Endothelial cell of umbilical vein (primary cell): ENCODE measurements at regions not wholly inside any gene's neighbourhood (a gene's known extent, or its start where the extent isn't known, plus 50 kb on each side); places are given as distances from the start of the nearest gene placed in this dataset.

ENCODE experiments used
- BruUV-seq: library from RNA; stranded (reverse); fragments of 400-500 nt; replicated peaks from 2 replicates; lab custom pipeline; 2021; lab: Mats Ljungman, UMichigan
- CTCF ChIA-PET: fragments of 300-600, 350-600 bp; sonication (Branson Sonifier 250); formaldehyde crosslinking; loops from one replicate; lab custom pipeline; 2021; ENCODE audit warnings: antibody characterized with exemption, inconsistent platforms; lab: Charles Lee
- POLR2A ChIA-PET: fragments of 300-600, 350-600 bp; sonication (Branson Sonifier 250); formaldehyde crosslinking; loops from one replicate; lab custom pipeline; 2021; ENCODE audit warnings: antibody characterized with exemption, inconsistent platforms; lab: Charles Lee
- DNase-seq: peaks from one replicate; pipeline ENCODE4 v3.0.0-alpha.2; 2011; ENCODE audit warnings: low read depth, low spot score
- FAIRE-seq: peaks from 2 replicates; lab custom pipeline; 2011; peaks lifted over from hg19 to GRCh38; lab: Jason Lieb, UNC
- H2AFZ ChIP-seq: 2 replicates; pipeline ENCODE4 v1.6.0; 2012; ENCODE audit warnings: low read depth, low read length, control low read depth, inconsistent platforms
- H3K27ac ChIP-seq: 2 replicates; pipeline ENCODE4 v1.5.1; 2011; ENCODE audit warnings: low read depth, mild to moderate bottlenecking, control low read depth, low read length, moderate library complexity; ENCODE audit not compliant: insufficient read depth
- H3K27me3 ChIP-seq, 2 experiments: 2 replicates each; pipeline versions ENCODE4 v1.6.0 to v1.6.1; 2011; ENCODE audit warnings: low read length in 2 of 2, mixed read lengths in 1 of 2; ENCODE audit not compliant: control insufficient read depth in 2 of 2, insufficient read depth in 2 of 2
- H3K36me3 ChIP-seq, 2 experiments: 2 replicates in 1 of 2; 3 replicates in 1 of 2; pipeline ENCODE4 v1.5.1; 2011; ENCODE audit warnings: low read length in 2 of 2, mild to moderate bottlenecking in 1 of 2, moderate library complexity in 1 of 2; ENCODE audit not compliant: control insufficient read depth in 2 of 2, insufficient read depth in 2 of 2; ENCODE audit errors: extremely low read depth in 1 of 2
- H3K4me1 ChIP-seq: 3 replicates; pipeline ENCODE4 v1.5.1; 2011; ENCODE audit warnings: mild to moderate bottlenecking, low read length; ENCODE audit not compliant: control insufficient read depth, insufficient read depth; ENCODE audit errors: extremely low read depth
- H3K4me2 ChIP-seq: 2 replicates; pipeline ENCODE4 v1.6.1; 2011; ENCODE audit warnings: low read length, control low read depth, mixed read lengths; ENCODE audit not compliant: insufficient read depth
- H3K4me3 ChIP-seq, 3 experiments: fragments of 200-600 bp in 1 of 3; sonication (generic), shearing (Covaris generic) in 1 of 3; replicated peaks in 1 of 3; 2 replicates each; pipeline ENCODE4 v1.5.1; 2011 to 2016; ENCODE audit warnings: control low read depth in 3 of 3, low read length in 3 of 3, mild to moderate bottlenecking in 2 of 3, inconsistent platforms in 1 of 3, low read depth in 1 of 3, moderate library complexity in 1 of 3; ENCODE audit not compliant: insufficient read depth in 1 of 3
- H3K79me2 ChIP-seq: 2 replicates; pipeline ENCODE4 v1.6.0; 2012; ENCODE audit warnings: low read length, inconsistent platforms; ENCODE audit not compliant: control insufficient read depth, insufficient read depth
- H3K9ac ChIP-seq: replicated peaks from 2 replicates; pipeline ENCODE3; 2011; ENCODE audit warnings: low read length, control low read depth; ENCODE audit not compliant: insufficient read depth; ENCODE audit errors: extremely low read depth
- H3K9me1 ChIP-seq: replicated peaks from 3 replicates; pipeline ENCODE4 v1.6.0; 2011; ENCODE audit warnings: mild to moderate bottlenecking, low read length; ENCODE audit not compliant: control insufficient read depth, insufficient read depth; ENCODE audit errors: extremely low read depth
- H3K9me3 ChIP-seq: replicated peaks from 2 replicates; pipeline ENCODE4 v1.5.1; 2012; ENCODE audit warnings: low read length, inconsistent platforms; ENCODE audit not compliant: control insufficient read depth, insufficient read depth
- H4K20me1 ChIP-seq: replicated peaks from 2 replicates; pipeline ENCODE3; 2011; ENCODE audit warnings: mild to moderate bottlenecking, low read length; ENCODE audit not compliant: control insufficient read depth, insufficient read depth; ENCODE audit errors: extremely low read depth
- FOS ChIP-seq: IDR thresholded peaks from 2 replicates; pipeline ENCODE4 v1.6.1; 2011; ENCODE audit warnings: mild to moderate bottlenecking, low read length, moderate library complexity, borderline replicate concordance; ENCODE audit not compliant: insufficient read depth
- GATA2 ChIP-seq: IDR thresholded peaks from 2 replicates; pipeline ENCODE4 v1.7.0; 2011; ENCODE audit warnings: low read depth, mild to moderate bottlenecking, moderate library complexity, mixed read lengths, low read length; ENCODE audit not compliant: insufficient read length, insufficient read depth
- POLR2AphosphoS5 ChIP-seq: IDR thresholded peaks from 2 replicates; pipeline ENCODE4 v1.6.1; 2012; ENCODE audit warnings: low read depth, mild to moderate bottlenecking, control low read depth, low read length, moderate library complexity; ENCODE audit not compliant: insufficient read depth
- dilution Hi-C: fragments of 300-500 bp; cut with MboI; formaldehyde crosslinking; loops from one replicate; pipeline ENCODE4 v1.15.0; 2019; ENCODE audit warnings: low sequenced_read_pairs; ENCODE audit not compliant: extremely low pct_ligation_motif_present
- intact Hi-C: fragments of 100-400 bp; cut with micrococcal nuclease; formaldehyde crosslinking; loops from one replicate; pipeline ENCODE4 v1.10.0; 2022
- TF ChIP-seq, protein P1 (sequence below), 2 donors: IDR thresholded peaks; 1 replicate in 1 of 2; 2 replicates in 1 of 2; pipeline ENCODE4 v1.5.1; 2011; ENCODE audit warnings: low read length in 2 of 2, mild to moderate bottlenecking in 2 of 2, moderate library complexity in 2 of 2, control low read depth in 1 of 2, inconsistent platforms in 1 of 2, low read depth in 1 of 2; ENCODE audit not compliant: insufficient read depth in 1 of 2; ENCODE audit errors: extremely low read depth in 1 of 2

- Histone ChIP-seq H3K79me2 (no peaks in the 10 kb centered on the region), H3K4me3 (no peak overlapping the region), H3K27ac (no peak overlapping the region), H3K4me1 (no peaks in the 10 kb centered on the region), H3K9me3 (no peaks in the 10 kb centered on the region), H3K9ac (no peak overlapping the region), H4K20me1 (no peaks in the 10 kb centered on the region), H3K4me2 (no peak overlapping the region), H2AFZ (no peak overlapping the region), H3K9me1 (no peaks in the 10 kb centered on the region), H3K36me3 (no peaks in the 10 kb centered on the region), H3K27me3 (no peaks in the 10 kb centered on the region)
- CTCF ChIA-PET, result no interaction called here
- dilution Hi-C loops (no loop called here), intact Hi-C loops (no loop called here)
- DNase-seq (no peak), FAIRE-seq (no peak)
- POLR2A ChIA-PET, result no interaction called here
- BruUV-seq, result no TSS peak
- TF ChIP-seq FOS (no peak), GATA2 (no peak)
Measured at GRCh38 chr3:161576714-161577510, 80.3 kb downstream of the OTOL1 start.

- intact Hi-C loops (no loop called here), dilution Hi-C loops (no loop called here)
- no peaks in the 10 kb centered on the region for H3K27me3 ChIP-seq
- H3K9ac ChIP-seq, result no peak overlapping the region
- no peaks in the 10 kb centered on the region for H4K20me1 ChIP-seq
- H3K79me2 ChIP-seq, result no peaks in the 10 kb centered on the region
- no peaks in the 10 kb centered on the region for H3K9me1 ChIP-seq
- H3K4me3 ChIP-seq, result no peak overlapping the region
- ChIA-PET POLR2A (no interaction called here), CTCF (no interaction called here)
- DNase-seq, result no peak
- H3K36me3 ChIP-seq, result no peaks in the 10 kb centered on the region
- no peak overlapping the region for H3K27ac ChIP-seq
- no peak overlapping the region for H3K4me2 ChIP-seq
- H3K9me3 ChIP-seq, result no peaks in the 10 kb centered on the region
- no peaks in the 10 kb centered on the region for H3K4me1 ChIP-seq
- no peak for TF ChIP-seq POLR2AphosphoS5
- TF ChIP-seq, protein P1, sequence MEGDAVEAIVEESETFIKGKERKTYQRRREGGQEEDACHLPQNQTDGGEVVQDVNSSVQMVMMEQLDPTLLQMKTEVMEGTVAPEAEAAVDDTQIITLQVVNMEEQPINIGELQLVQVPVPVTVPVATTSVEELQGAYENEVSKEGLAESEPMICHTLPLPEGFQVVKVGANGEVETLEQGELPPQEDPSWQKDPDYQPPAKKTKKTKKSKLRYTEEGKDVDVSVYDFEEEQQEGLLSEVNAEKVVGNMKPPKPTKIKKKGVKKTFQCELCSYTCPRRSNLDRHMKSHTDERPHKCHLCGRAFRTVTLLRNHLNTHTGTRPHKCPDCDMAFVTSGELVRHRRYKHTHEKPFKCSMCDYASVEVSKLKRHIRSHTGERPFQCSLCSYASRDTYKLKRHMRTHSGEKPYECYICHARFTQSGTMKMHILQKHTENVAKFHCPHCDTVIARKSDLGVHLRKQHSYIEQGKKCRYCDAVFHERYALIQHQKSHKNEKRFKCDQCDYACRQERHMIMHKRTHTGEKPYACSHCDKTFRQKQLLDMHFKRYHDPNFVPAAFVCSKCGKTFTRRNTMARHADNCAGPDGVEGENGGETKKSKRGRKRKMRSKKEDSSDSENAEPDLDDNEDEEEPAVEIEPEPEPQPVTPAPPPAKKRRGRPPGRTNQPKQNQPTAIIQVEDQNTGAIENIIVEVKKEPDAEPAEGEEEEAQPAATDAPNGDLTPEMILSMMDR (IDR thresholded peaks at IDR 0.05; ENCODE audit: extremely low read depth in 1 of 2, insufficient read depth in 1 of 2, low read depth in 1 of 2, low read length in 2 of 2), result no peak
- no TSS peak for BruUV-seq
- no peak overlapping the region for H2AFZ ChIP-seq
- FAIRE-seq, result no peak
Measured at GRCh38 chr3:161577662-161578061, 81.1 kb downstream of the OTOL1 start.
